HG03558 (cell line): ENCODE measurements at regions not wholly inside any gene's neighbourhood (a gene's known extent, or its start where the extent isn't known, plus 50 kb on each side); places are given as distances from the start of the nearest gene placed in this dataset.

Source experiments
- ATAC-seq: cut with Tn5 transposase; IDR thresholded peaks from one replicate; pipeline ENCODE4 v1.9.1; 2021; ENCODE audit warnings: moderate number of reproducible peaks; ENCODE audit not compliant: unreplicated experiment; ENCODE audit errors: extremely low read depth

DNA sequence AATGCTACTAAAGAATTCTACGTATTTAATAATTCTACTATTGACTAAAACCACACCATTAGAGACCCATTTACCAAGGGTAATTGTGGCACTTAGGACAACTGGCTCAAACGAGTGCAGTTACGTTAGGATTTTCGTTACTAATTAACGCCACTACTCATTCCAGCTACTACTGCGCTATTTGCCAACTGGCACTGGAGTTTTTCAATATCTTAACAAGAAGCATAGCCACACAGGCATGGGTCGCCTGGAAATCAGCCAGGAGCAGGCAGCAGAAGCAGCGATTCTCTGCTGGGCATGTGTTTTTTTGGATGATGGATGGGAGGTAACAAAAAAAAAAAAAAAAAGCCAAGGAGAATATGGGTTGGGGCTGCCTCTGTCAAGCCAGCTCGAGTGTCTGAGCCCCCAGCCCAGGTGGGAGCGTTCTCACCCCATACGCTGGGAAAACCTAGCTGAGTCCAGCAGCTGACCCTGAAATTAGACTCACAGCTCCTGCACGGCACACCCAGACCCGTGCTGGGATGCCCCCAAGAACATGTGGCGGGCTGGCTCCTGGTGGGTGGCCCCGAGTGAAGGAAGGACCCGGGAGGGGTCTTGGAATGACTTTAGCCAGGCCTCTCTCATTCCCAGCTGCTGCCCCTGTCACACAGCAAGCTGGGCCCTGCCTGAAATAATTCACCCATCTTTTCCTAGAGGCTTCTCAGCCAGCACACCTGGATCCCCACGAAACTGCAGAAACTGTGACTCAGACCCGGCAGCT is 214.0 kb downstream of the BRD1 start:
- no peak for ATAC-seq

DNA sequence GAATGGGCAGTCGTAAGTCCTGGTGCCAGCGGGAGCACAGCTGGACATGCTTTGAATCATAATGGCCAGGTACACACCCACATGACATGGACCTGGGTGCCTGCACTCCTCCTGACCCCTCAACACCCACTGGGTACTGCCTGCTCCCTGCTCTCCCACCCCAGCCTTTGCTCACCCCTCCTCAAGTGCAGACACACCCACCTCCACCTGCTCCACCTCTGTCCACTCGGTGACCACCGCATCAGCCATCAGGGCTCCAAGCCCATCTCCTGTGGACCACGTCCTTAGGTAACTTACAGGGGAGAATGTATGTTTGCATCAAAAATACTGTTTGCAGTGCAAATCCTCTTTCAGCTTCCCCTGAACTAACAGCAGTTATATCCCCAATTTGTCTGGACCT is 214.6 kb downstream of the BRD1 start:
- no peak for ATAC-seq

DNA sequence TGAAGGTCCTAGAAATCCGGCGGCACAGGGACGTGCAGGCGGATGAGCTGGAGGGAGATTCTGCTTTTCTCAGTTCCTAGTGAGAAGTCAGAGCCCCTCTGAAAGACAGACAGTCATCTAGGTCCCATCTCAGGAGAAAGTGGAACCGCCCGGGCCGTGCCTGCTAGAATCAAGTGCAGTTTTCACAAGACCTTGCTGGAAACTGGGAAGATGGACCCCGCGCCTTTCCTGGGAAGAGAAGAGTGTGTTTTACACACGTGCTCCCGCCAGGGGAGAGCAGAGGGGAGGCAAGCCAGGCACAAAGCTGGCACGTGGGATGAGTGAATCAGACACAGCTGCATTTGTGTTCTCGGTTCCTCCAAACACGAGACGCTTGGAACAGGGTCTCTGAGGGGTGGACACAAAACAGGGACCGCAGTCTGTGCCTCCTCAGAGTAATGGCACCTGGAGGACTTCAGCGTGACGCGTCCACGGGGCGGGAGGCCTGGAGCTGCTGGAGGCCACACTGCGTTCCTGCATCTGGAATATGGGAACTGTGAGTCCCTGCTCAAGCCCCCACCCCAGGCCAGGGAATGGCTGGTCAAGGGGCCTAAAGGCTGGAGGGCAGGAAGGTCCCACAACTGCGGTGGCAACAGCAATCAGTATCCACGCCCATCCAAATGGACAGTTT is 218.3 kb downstream of the BRD1 start:
- no peak for ATAC-seq

DNA sequence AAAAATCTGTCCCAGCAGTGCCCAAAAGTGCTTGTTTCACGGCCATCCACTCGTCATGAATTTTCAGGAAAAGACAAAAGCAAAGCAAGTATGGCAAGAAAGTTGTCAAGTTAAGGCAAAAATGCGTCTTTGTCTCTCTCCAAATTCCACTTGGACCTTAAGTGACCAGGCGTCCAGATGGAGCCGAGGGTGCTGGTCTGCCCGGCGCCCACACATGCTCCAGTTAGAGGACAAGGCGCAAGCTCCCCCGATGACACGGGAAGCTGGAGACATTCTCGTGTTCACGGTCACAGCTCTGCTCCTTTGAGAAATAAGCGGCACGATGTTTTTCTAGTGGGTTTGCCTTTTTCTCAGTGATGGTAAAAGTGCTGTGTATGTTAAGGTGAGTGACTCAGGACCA is 219.0 kb downstream of the BRD1 start:
- ATAC-seq = no peak

DNA sequence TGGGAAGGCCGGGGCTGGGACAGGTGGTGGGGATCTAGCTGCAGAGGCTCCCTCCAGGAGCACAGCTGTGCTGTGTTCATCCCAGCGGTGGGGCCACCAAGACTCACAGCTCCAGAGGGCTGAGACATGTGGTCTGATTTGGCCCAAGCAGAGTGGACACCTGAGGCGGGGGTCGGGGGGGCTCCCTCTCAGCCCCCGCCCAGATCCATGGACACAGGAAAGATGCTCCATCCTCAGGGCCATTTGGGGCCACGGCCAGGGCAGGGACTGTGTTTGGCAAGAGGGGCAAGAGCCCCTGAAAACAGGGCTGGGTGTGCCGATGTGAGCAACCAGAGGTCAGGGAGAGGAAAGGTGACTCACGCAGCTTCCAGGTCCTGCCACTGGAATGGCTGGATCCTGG is 219.4 kb downstream of the BRD1 start:
- no peak for ATAC-seq

DNA sequence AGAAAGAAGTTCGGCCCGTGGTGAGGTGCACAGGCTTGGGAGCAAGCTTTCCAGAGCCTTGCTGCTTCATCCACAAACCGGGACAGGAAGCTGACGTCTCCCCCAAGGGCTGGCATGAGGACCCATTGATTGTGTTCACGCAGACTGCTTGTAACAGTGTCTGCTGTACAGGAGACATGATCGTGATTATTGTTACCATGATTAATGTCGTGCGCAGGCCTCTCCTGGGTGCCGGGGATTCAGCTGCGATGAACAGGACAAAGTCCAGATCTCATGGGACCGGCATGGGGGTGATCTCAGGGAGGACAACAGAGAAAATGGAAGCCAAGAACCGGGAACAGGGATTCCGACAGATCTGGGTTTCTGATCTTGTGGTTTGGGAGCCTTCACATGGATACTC is 219.9 kb downstream of the BRD1 start:
- no peak for ATAC-seq

DNA sequence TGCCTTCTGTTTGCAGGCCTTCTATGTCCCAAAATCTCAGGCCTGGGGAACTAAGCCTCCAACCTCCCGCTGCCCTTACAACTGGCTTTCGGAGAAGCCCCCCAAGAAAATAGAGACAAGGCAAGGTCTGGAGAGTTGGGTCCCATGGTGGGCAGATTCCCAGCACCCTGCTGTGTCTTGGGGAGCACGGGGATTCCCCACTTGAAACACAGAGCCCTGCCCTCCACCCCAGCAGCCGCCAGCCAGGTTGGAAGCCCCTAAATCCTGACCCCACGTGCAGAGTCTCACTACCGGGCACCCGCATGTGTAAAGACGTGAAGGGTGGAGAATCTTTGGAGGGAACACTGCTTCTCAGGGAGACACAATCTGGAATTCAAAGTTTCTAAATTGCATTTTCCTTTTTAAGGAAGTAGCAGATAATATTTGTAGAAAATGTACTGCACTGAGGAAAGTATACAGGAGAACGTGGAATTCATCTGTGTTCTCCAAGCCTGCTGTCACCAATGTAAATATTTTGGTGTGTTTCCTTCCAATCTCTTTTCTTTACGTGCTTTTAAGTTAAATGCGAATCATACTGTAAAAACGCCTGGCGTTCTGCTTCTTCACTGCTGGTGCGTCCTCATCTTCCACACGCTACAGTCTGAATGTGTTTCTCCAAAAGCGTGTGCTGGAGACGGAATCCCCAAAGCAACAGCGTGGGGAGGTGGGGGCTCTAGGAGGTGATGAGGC is 220.9 kb downstream of the BRD1 start:
- no peak for ATAC-seq

DNA sequence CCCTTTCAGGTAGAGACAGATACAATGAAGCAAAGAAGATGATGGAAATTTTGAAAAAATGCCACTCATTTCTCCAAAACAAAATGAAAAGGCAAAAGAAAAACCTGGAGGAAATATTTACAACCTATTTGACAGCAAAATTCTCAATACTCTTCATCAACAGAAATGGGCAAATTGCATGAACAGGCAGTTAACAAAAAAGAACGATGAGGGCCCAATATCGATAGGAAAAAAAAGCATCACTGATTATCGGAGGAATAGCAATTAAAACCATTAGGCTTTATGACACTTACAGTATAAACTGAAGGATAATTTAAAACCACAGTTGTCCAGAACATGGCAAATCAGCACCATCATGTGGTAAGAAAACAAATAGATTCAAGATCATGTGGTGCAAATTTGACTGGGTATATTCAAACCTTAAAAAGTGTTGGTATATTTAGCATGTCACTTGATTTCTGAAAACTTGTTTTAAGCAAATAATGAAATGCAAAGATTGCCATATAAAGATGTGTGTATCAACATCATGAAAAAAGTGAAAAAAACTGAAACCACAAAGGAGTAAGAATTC is 222.9 kb downstream of the BRD1 start:
- no peak for ATAC-seq

DNA sequence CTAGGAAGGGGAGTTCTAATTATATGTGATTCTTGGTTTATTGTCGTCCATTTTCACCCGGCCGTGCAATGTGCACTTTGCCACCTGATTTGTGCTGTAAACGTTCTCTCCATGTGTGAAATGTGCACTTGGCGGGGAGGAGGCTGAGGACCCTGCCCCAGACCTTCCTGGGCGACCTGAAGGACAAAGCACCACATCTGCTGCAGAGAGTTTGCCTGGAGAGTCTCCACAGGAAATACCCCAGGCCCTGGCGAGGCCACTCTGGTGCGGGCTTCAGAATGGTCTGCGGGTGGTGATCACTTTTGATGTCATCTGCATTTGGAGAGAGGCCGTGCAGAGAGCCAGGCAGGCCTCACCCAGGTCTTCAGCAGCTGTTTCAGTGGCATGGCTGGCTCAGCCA is 224.7 kb downstream of the BRD1 start:
- no peak for ATAC-seq

DNA sequence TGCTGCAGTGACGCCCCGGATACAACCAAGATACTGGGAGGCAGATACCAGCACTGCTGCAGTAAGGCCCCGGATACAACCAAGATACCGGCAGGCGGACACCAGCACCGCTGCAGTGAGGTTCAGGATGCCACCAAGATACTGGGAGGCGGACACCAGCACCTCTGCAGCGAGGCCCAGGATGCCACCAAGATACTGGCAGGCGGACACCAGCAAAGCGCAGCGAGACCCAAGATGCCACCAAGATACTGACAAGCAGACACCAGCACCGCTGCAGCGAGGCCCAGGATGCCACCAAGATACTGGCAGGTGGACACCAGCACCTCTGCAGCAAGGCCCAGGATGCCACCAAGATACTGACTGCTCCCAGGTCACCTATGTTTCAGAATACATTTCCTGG is 225.2 kb downstream of the BRD1 start:
- no peak for ATAC-seq

DNA sequence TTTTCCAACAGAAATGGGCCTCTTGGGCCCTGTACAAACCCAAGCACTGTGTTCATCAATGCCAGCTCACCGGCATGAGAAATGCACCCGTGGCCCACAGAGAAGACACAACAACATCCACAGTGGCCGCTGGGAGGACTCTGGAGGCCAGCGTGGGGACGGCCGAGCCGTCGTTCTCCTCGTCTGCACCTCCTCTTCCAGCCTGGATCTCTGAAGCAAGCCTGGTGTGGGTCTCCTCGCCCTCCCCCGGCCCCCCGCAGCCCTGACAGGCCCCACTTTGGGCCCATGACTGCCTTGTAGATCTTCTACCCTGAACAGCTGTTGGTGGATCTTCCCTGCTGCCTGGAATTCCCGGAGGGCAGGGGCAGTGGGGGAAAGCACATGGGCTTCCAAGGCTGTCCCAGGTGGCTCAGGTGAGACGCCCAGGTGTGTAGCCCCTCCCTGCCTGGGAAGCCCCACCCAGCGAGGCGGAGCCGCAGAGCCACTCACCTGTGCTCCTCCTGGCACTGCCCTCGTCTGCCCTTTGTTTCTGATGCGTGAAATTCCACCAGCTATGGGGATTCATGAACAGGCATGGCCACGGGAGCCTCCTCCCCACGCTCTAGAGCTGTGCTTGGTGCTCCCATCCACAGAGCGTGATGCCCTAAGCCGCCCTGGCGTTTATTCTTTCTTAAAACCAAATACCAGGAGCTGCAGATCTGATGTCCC is 225.9 kb downstream of the BRD1 start:
- ATAC-seq = no peak

DNA sequence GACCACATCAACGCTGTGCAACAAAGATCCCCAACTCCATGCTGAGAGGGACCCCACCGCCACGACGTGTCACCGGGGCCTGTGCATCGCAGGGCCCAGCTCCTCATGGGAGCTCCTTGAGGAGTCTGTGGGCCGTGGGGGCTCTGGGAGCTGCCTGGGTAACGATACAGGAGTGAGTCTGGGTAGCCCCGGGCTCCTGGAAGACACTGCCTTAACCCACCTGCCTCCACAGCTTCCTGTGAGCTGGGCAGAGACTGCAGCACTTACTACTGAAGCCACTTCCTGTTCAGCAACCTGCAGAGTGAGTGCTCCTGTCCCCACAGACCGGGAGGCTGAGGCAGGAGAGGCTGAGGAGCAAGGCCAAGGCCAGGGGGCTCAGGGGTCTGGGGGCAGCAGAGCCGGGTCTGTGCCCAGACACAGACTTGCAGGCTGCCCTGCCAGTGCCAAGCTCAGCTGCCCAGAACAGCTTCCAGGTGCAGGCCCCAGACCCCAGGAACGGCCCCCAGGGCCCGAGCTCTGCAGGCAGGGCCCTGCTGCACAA is 226.7 kb downstream of the BRD1 start:
- no peak for ATAC-seq

DNA sequence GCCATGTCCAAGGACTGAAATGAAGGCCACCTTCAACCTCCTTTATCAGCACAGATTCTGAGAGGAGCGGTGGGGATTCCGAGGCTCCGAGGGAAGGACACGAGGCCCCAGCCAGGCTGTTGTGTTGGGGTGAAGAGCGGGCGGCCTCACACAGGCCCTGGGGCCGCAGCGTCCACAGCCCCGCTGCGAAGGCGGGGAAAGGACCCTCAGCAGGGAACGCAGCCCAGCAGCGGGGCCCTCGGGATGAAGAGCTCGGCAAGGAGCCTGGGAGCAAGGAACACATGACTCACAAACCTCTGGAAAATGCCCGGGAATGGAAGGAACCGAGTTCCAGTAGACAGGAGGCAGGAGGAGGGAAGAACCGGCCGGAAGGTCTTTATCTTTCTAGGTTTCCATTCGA is 227.2 kb downstream of the BRD1 start:
- ATAC-seq = no peak

DNA sequence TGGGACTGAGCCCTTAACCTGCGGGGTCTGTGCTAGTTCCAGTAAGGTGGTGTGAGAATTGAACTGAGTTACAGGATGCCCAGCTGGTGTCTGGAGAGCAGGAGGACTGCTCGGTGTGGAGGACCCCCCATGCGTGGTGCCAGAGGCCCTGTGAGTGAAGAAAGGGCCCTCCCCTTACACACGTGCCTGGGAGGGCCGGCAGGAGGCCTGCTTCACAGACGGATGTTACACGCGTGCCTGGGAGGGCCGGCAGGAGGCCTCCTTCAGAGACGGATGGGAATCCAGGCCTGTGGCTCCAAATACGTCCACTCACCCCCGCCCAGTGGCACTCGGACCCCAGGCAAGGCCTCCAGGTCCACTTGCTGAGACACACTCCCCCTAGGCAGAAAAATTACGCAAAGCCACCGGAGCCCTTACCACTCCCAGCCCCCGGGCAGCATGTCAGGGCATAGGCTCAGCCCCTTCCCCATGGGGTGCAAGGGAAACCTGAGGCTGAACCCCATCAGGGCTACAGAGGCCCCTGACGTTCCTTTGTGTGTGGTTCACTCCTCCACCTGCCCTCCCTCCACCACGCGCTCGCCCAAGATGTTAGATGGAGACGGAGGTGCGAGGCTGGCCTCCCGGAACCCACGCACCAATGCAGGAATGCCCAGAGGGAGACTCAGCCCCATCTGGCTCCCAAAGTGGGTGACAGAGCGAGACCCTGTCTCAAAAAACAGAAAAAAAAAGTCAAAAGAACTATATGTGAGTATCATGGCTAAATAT is 227.8 kb downstream of the BRD1 start:
- ATAC-seq = no peak

DNA sequence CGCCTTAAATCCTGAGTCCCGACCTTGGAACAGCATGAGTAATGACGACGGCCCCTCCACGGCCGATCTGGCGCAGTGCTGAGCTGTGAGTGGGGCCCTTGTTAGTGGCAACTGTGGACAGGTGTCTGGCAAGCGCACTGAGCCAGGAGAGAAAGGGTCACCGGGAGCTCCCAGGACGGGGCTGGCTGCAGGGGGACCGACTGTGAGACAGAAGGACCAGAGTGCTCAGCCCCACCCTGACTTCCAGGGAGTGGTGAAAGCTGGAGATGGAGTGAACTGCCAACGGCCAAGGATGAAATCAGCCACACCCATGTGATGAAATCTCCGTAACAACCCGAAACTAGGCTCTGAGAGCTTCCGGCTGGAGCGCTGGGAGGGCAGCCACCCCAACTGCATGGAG is 228.6 kb downstream of the BRD1 start:
- no peak for ATAC-seq

DNA sequence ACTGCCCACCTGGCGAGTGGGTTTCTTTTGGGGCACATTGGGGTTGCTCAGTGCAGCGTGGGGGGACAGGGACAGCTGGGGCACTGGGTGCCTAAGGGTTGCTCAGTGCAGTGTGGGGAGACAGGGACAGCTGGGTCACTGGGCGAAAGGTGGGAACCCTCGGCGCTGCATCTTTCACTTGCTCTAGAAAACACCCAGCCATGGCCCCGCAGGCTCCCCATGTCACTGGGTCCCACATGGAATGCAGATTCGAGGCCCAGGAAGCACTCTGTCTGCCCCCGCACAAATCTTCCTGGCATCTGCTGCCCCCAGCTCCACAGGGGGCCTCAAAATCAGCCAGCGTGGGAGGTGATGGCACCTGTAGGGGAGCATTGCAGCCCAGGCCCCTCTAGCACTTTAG is 229.3 kb downstream of the BRD1 start:
- ATAC-seq = no peak

DNA sequence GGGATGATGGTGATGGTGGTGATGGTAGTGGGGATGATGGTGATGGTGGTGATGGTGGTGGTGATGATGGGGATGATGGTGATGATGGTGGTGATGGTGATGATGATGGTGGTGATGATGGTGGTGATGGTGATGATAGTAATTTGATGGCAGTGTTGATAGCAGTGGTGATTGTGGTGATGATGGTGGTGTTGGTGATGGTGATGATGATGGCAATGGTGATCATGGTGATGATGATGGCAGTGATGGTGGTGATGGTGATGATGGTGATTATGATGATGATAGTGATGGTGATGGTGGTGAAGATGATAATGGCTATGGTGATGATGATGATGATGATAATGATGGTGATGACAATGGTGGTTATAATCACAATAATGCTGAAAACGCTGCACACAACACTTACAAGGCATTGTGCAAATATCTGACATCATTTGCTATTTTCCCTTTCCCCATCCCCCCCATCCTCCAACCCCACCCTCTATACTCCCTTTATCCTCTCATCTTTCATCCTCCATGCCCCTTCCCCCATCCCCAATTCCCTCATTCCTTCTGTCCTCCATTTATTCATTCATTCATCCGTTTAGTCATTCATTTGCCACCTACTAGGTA is 230.1 kb downstream of the BRD1 start:
- ATAC-seq = no peak

DNA sequence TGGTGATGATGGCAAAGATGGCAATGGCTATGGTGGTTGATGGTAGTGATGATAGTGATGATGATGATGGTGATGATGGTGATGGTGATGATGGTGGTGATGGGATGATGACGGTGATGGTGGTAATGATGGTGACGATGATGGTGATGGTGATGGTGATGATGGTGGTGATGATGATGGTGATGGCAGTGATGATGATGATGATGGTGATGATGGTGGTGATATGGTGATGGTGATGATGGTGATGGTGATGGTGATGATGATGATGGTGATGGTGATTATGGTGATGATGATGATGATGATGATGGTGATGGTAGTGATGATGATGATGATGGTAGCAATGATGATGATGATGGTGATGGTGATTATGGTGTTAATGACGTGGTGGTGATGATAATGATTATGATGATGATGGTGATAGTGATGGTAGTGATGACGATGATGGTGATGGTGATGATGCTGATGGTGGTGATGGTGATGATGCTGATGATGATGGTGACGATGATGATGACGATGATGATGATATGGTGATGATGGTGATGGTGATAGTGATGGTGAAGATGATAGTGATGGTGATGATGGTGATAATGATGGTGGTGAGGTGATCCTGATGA is 232.1 kb downstream of the BRD1 start:
- no peak for ATAC-seq

DNA sequence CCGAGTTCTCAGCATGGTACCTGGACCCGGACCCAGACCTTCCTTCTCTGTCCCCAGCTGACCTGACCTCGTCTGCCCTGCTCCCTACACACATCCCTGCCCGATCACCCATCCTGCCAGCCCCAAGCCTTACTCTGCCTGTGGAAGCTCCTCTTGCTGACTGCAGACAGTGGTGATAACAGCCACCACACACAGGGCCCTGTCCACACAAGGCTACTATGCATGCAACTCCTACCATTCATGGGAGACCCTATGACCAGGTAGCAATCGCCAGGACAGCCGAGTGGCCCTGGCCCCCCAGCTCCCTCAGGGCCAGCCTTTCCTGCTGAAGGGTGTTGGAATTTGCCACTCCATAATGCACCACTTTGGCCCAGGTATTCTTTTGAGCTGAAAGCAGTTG is 233.6 kb downstream of the BRD1 start:
- ATAC-seq = no peak
